SKM-1 treated with dmso at 0.1 percent for 144 hours (cell line): ENCODE measurements at regions not wholly inside any gene's neighbourhood (a gene's known extent, or its start where the extent isn't known, plus 50 kb on each side); places are given as distances from the start of the nearest gene placed in this dataset.
"Not testable (repeated sequence)": the region's sequence is repeated elsewhere in the genome, so short reads cannot be mapped to it uniquely, and the experiment has no call there.

ENCODE experiments used
- DNase-seq: peaks from one replicate; lab custom pipeline; 2025; ENCODE audit not compliant: unreplicated experiment; lab: John Stamatoyannopoulos, UW

GRCh38 chr4:126869967-126870366 lies 762.8 kb upstream of the INTU start:
- no peak for DNase-seq

GRCh38 chr4:126871810-126872209 lies 760.9 kb upstream of the INTU start:
- no peak for DNase-seq

- no peak for DNase-seq
Observed at GRCh38 chr4:126874533-126874932, 758.2 kb upstream of the INTU start.

- no peak for DNase-seq
Observed at GRCh38 chr4:126888968-126889367, 743.8 kb upstream of the INTU start.

- DNase-seq, result no peak
Observed at GRCh38 chr4:126890383-126890782, 742.4 kb upstream of the INTU start.

GRCh38 chr4:126890994-126891393 lies 741.8 kb upstream of the INTU start:
- no peak for DNase-seq

DNA sequence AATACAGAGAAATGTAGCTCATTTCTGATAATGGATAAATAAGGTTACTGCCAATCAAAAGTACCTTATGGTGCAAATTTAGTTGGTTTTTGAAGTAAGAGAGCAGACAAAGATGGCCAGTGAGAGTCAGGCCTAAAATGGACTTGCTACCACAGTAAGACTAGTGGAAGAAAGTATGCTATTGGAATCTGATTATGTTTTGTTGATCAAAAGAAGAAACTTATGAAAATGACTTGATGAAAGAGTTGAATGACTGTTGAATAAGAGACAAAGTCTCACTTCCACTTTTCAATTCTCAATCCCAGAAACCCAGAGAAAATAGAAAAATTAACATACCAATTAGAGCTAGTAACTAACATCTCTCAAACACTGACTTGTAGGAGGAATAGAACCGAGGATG lies 737.8 kb upstream of the INTU start:
- no peak for DNase-seq

- DNase-seq, result no peak
Observed at GRCh38 chr4:126895988-126896570, 736.7 kb upstream of the INTU start.

GRCh38 chr4:126897038-126897437 lies 735.7 kb upstream of the INTU start:
- no peak for DNase-seq

DNA sequence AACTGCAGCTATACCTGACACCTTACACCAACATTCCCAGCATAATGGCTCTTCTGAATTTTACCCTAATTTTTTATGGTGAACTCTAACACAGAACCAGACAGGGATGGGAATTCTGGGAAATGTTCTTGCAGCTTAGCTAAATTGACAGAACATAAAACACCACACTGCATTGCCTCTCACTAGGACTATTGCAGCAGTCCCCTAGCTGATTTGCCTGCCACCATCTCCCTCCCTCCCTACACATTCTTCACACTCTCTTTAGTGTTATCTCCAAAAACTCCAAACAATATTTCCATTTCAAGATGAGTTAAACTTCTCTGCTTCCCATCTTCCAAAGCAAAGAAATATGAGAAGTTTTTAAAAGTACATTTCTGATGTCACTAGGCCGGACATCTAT lies 733.9 kb upstream of the INTU start:
- DNase-seq, result no peak

- DNase-seq, result no peak
Observed at GRCh38 chr4:126899331-126899801, 733.4 kb upstream of the INTU start.

DNA sequence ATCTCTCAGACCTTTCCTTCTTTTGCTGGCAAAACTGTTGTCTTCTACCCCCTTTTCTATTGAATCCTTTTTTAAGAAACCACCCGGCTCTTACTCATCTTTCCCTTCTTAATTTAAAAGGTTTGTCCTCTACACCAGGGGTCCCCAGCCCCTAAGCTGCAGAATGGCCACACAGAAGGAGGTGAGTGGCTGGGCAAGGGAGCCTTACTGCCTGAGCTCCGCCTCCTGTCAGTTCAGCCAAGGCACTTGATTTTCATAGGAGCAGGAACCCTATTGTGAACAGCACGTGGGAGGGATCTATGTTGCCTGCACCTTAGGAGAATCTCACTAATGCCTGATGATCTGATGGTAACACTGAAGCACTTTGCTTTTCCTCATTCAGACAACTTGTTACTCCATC lies 726.3 kb upstream of the INTU start:
- no peak for DNase-seq

DNA sequence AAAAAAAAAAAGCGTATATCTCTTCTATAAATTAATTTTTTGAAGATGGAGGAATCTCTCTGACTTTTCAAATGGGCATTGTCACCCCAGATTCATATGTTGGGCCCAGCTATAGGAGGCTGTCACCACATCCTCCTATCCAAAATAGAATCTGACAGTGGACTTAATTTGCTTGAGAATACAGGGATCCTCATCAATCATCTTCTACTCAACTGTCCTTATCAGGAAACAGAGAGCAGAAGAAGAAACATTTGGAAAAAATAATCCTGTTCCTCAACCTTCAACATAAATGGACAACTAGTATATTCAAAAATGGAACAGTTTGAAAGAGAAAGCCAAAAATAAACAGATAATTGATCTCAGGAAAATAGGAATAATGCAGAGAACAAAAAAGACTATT lies 725.4 kb upstream of the INTU start:
- no peak for DNase-seq

DNA sequence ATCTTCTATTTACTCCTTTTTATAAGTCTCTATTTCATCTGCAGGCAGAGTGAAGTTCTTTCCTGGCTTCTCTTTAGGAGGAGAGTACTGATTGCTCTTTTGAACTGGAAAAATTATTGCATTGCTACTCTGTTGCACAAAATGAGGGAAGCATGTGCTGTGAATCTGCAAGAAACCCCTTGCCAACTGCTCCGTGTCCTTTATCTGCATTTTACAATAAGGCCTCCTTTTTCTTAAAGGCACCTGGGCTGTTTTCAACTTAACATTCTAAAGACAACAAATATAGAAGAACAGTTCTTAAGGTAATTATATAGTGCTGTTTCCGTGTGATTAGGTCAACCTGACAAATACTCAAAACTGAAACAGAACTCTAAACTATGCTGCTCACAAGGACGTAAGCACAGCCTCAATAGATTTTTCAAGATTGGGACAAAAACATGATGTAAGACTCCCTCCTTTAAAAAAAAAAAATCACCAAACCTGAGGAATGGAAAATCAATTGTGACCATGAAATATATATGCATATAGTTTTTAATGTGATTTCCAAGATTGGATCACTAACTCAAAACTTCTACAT lies 716.6 kb upstream of the INTU start:
- no peak for DNase-seq

GRCh38 chr4:126916626-126917140 lies 716.1 kb upstream of the INTU start:
- no peak for DNase-seq

DNA sequence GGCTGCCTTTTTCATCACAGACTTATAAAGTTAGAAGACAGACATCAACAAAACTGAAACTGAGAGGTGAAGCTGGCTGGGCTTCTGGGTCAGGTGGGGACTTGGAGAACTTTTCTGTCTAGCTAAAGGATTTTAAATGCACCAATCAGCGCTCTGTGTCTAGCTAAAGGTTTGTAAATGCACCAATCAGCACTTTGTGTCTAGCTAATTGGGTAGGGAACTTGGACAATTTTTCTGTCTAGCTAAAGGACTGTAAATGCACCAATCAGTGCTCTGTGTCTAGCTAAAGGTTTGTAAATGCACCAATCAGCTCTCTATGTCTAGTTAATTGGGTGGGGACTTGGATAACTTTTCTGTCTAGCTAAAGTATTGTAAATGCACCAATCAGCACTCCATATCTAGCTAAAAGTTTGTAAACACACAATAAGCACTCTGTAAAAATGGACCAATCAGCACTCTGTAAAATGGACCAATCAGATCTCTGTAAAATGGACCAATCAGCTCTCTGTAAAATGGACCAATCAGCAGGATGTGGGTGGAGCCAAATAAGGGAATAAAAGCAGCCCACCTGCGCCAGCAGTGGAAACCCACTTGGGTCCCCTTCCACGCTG lies 710.3 kb upstream of the INTU start:
- DNase-seq, result not testable (repeated sequence)

GRCh38 chr4:126924237-126924636 lies 708.5 kb upstream of the INTU start:
- no peak for DNase-seq

- DNase-seq, result not testable (repeated sequence)
Observed at GRCh38 chr4:126930059-126930458, 702.7 kb upstream of the INTU start.

DNA sequence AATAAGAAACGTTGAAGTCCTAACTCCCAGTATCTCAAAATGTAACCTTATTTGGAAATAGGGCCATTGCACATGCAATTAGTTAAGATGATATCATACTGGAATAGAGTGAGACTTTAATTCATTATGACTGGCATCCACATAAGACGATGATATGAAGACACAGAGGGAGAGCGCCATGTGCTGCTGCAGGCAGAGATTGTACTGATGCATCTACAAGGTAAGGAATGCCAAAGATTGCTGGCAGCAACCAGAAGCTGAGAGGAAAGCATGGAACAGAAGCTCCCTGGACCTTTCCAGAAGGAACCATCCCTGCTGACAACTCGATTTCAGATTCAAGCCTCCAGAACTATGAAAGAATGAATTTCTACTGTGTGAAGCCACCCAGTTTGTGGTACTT lies 697.0 kb upstream of the INTU start:
- no peak for DNase-seq

GRCh38 chr4:126937342-126937741 lies 695.4 kb upstream of the INTU start:
- DNase-seq, result no peak

GRCh38 chr4:126937846-126938422 lies 694.8 kb upstream of the INTU start:
- DNase-seq, result no peak

GRCh38 chr4:126939401-126939800 lies 693.4 kb upstream of the INTU start:
- DNase-seq, result no peak
